SU-DHL-6 (cell line): ENCODE measurements at regions not wholly inside any gene's neighbourhood (a gene's known extent, or its start where the extent isn't known, plus 50 kb on each side); places are given as distances from the start of the nearest gene placed in this dataset.

ENCODE experiments used
- EZH2phosphoT487 ChIP-seq: fragments of 200-600 bp; sonication (generic), shearing (Covaris generic); conservative IDR thresholded peaks from 2 replicates; pipeline ENCODE4 v1.6.1; 2018; ENCODE audit warnings: mild to moderate bottlenecking, antibody characterized with exemption, low read length, moderate library complexity, mixed read lengths
- TF ChIP-seq, protein P1 (sequence below): fragments of 200-600 bp; sonication (generic); IDR thresholded peaks from one replicate; pipeline ENCODE4 v1.5.1; 2017; ENCODE audit warnings: antibody characterized with exemption, mild to moderate bottlenecking, low read length, moderate library complexity; ENCODE audit not compliant: insufficient read depth, poor library complexity, severe bottlenecking

- no peak for TF ChIP-seq EZH2phosphoT487
- TF ChIP-seq, protein P1, sequence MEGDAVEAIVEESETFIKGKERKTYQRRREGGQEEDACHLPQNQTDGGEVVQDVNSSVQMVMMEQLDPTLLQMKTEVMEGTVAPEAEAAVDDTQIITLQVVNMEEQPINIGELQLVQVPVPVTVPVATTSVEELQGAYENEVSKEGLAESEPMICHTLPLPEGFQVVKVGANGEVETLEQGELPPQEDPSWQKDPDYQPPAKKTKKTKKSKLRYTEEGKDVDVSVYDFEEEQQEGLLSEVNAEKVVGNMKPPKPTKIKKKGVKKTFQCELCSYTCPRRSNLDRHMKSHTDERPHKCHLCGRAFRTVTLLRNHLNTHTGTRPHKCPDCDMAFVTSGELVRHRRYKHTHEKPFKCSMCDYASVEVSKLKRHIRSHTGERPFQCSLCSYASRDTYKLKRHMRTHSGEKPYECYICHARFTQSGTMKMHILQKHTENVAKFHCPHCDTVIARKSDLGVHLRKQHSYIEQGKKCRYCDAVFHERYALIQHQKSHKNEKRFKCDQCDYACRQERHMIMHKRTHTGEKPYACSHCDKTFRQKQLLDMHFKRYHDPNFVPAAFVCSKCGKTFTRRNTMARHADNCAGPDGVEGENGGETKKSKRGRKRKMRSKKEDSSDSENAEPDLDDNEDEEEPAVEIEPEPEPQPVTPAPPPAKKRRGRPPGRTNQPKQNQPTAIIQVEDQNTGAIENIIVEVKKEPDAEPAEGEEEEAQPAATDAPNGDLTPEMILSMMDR: no peak
Measured at GRCh38 chr13:21234526-21234925, 58.1 kb downstream of the MRPL57 start.
